ENCODE measurements at regions not wholly inside any gene's neighbourhood (a gene's known extent, or its start where the extent isn't known, plus 50 kb on each side); places are given as distances from the start of the nearest gene placed in this dataset.

DNA sequence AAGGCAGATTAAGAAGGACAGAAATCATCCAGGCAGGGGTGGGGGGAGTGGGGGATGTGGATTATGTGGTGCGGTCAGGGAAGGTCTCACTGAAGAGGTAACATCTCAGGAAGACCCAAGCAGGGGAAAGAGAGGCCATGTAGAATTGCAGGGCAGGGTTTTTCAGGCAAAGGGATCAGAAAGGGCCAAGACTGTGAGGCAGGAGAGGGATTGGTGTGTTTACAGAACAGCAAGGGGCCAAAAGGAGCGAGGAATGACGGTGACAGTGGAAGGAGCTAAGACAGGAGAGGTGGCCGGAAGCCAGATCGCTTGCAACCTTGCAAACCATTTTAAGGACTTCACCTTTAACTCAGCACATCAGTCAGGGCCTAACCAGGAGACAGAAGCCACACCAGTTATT lies 535.4 kb upstream of the JARID2 start:
- TF ChIP-seq EZH2 (IDR thresholded peaks at IDR 0.05; ENCODE audit: low read depth, unreplicated experiment), result no peak
- TF ChIP-seq, protein P1, sequence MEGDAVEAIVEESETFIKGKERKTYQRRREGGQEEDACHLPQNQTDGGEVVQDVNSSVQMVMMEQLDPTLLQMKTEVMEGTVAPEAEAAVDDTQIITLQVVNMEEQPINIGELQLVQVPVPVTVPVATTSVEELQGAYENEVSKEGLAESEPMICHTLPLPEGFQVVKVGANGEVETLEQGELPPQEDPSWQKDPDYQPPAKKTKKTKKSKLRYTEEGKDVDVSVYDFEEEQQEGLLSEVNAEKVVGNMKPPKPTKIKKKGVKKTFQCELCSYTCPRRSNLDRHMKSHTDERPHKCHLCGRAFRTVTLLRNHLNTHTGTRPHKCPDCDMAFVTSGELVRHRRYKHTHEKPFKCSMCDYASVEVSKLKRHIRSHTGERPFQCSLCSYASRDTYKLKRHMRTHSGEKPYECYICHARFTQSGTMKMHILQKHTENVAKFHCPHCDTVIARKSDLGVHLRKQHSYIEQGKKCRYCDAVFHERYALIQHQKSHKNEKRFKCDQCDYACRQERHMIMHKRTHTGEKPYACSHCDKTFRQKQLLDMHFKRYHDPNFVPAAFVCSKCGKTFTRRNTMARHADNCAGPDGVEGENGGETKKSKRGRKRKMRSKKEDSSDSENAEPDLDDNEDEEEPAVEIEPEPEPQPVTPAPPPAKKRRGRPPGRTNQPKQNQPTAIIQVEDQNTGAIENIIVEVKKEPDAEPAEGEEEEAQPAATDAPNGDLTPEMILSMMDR (conservative IDR thresholded peaks at IDR 0.05; ENCODE audit: low read depth in 2 of 2), result no peak
- no peak for TF ChIP-seq EZH2phosphoT487 (IDR thresholded peaks at IDR 0.05; ENCODE audit: unreplicated experiment)
- TF ChIP-seq JUNB (IDR thresholded peaks at IDR 0.05; ENCODE audit: unreplicated experiment), result no peak
